NCI-H345 treated with DMSO at 0.1 percent for 48 hours (cell line): ENCODE measurements at regions not wholly inside any gene's neighbourhood (a gene's known extent, or its start where the extent isn't known, plus 50 kb on each side); places are given as distances from the start of the nearest gene placed in this dataset.

ENCODE experiments used
- DNase-seq: peaks from one replicate; lab custom pipeline; 2025; ENCODE audit not compliant: unreplicated experiment; lab: John Stamatoyannopoulos, UW

DNA sequence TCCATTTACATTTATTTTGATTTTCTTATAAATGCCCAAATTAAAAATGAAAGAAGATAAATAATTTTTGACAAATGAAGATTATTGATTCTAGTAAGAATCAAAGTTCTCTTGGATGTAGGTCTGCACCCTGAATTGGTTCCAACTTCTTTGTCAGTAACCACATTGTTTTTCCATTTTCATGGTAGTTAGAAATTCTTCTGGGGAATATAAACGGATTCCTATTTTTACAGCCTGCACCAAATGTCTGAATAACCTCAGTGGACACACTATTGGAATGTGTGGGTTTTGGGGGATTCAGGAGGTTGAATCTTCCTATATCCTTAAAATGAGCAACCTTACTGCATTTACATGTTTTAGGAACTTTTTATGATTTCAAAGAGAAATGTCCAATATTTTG is 1085.3 kb upstream of the MAP3K7 start:
- DNase-seq: no peak

- no peak for DNase-seq
These were observed 1083.0 kb upstream of the MAP3K7 start for GRCh38 chr6:91669871-91670268.

- DNase-seq: peak; percentile 69
These were observed 1082.4 kb upstream of the MAP3K7 start for GRCh38 chr6:91669154-91669870.

DNA sequence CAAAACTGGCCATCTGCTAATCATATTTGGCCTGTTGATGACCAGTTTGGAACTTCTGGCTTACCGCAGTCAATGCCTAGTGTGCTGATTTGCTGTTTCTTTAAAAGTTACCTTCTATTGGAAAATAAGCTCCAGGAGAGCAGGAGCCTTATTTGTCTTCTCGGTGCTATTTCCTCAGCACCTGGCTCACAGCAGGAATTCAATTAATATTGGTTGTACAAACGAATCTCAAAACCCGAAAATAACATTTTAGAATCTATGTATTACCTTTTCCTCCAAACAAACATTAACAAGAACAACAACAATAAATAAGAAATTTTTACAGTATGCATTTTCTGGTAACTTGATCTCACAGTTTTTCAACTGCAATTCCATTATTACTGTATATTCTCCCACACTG is 1080.7 kb upstream of the MAP3K7 start:
- no peak for DNase-seq

DNA sequence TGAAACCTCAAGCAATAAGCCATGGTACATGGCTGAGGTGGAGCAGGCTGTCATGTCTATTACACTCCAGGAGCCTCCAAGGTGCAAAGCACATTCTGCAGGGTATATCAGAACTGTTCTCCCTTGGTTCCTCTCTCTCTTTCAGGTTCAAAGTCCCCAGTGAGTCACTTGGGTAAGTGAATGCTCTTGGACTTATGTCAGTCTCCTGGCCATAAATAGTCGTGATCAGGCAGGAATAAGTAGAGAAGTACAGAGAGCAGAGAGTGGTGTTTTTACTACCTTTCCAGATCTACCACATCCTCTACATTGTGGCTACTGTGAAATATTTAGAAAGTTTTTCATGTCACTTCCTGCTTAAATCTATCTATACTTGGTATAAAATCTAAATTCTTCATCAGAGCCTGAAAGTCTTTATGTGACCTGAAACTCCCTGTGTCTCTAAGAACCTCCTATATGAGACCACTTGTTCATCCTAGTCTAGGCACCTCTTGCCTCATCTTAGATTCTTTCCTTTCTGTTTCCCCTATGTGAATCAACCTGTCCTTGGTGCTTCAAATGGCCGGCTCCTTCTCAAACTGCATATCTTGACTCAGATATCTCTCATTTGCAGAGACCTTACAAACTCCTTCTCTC is 1077.6 kb upstream of the MAP3K7 start:
- DNase-seq: no peak

DNA sequence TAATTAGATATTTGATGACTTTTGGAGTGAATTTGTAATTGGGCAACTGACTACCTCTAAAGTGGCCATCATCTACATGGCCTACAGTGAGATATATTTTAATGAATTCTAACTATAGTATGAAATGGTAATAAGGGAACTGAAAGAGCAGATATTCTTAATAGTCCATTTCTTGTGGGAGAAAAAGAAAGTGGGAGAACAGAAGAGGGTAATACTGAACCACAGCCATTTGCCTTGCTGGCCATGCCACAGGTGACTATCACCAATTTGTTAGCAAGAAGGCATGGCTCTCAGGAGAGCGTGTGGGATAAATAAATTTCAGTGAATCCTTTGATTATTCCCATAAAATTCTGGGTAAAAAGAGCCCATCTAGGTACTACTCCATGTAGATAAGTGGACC is 1074.0 kb upstream of the MAP3K7 start:
- no peak for DNase-seq

DNA sequence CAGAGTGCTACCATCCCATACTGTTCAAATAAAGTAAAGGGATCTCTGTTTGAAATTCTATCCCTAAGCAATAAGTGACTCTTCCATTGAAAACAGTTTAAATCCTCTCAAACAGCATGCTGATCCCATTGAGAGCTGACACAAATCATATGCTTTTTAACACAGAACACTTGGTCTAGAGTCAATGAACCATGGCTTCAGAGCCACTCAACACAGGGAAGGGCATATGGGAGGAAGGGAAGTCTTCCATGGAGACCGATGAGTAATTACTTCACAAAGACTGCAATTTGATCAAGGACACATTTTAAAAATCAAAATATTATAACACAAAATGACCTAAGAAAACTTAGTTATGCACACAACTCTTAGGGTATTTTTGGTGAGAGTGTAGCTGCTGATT is 1073.0 kb upstream of the MAP3K7 start:
- DNase-seq: peak; percentile 72

- DNase-seq: no peak
These were observed 1067.9 kb upstream of the MAP3K7 start for GRCh38 chr6:91654793-91655192.

DNA sequence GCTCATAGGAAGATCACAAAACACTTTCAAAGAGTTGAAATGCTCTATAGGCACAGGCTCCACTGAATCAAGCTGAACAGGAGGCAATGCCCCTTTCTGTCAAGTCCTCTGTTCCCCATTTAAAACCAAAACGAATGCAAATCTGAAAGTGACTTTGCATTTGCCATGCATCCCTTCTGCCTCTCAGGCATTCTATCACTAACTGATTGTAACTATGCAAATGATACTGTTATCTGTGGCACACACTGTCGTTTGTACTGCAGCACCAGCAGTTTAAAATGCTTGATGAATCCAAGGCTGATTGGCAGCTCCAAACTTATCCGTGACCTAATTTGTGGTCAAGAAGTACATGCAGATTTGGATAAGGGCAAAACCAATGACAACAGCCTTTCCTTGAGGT is 1067.5 kb upstream of the MAP3K7 start:
- DNase-seq: no peak

DNA sequence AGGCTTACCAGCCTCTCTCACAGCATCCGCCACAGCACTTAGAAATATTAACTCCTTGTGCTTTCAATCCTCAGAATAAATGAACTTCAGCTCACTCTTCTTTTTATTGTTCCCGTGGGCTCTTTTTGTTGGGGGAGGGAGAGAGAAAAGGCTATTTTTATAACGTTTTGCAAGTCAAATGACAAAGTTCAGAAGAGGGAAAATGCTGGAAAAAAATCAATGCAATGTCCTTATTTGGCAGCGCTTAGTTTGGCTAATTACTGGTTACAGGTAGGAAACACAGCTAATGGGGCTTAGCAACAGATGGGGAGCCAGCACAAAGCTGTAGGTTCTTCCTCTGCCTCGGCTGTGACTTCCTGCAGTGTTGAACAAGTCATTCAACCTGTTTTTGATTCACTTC is 1067.0 kb upstream of the MAP3K7 start:
- peak; percentile 88 for DNase-seq

DNA sequence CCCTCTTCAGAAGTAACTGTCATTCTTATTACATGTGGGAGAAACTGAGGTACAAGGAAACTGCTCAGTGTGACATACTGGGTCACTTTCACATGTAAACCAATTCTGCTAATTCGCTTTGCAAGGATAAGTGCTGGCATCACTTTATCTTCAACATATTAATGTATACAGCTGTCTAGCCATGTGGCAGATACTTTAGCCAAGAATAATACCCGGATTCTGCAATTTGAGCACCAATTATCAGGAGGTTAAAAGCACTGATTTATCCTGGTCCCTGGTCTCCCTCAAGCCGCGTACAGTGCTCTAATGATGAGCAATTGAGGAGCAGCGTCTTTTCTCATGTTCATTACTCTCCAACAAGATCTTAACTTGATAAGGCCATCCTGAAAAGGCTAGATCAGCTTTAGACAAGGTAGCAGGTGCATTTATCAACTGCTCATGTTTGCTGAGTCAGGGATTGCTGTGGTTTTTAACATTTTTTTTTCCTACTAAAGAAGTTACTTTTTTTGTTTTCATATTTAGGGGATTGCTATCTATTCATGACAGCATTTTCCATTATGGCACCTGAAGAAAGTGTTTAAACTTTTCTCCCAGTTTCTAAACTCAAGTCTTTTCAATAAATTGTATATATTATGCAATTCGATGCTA is 1066.3 kb upstream of the MAP3K7 start:
- DNase-seq: no peak

- no peak for DNase-seq
These were observed 1059.8 kb upstream of the MAP3K7 start for GRCh38 chr6:91646649-91647048.

- DNase-seq: no peak
These were observed 1058.9 kb upstream of the MAP3K7 start for GRCh38 chr6:91645811-91646210.

GRCh38 chr6:91637217-91637616 is 1050.3 kb upstream of the MAP3K7 start:
- DNase-seq: no peak

DNA sequence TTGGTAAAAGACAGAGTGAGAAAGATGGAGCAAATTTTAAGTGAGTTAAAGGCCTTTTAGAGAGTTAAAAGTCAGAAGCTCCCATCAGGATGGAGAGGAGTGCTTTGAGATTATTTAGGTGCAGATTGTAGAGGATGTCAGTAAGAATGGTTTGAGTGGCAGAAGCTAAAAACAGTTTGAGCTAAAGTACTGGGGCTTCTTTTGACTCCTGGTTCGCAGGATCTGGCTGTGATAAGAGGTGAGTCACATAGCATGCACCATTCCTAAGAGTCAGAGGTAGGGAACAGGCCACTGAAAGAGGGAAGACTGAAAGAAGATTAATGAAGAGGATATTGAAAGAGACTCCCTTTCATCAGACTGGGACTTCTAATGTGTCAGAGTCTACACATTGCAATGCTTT is 1047.9 kb upstream of the MAP3K7 start:
- DNase-seq: no peak

DNA sequence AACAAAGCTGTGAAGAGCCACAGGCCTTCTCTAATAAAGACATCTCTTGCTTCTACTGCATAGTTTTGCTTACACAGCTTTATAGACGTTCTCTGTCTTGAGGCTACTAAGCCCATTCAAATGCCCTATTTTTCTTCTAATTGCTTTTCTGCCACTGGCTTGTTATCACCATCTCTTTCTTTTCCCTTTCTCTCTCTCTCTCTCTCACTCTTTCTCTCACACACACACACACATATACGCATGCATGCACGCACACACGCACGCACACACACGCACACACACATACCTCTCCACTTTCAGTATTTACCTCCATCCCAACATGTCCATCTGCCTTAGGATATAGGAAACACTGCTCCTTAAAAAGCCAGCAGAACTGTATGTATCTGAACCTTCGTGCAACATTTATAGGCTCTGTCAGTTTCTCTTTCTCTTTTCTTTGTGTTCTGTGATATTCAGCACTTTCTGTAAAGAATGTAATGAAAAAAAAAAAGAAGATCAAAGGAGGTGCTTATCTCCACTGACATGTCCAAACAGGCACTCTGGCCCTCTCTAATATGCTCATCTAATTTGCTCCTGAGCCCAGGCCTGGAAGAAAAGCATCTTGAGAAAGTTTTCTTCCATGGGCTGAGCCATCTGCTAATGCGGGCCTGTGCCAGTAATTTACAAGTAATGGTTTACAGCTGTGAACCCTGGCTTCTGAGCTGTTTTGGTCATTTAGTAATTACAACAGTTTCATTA is 1046.7 kb upstream of the MAP3K7 start:
- DNase-seq: no peak

DNA sequence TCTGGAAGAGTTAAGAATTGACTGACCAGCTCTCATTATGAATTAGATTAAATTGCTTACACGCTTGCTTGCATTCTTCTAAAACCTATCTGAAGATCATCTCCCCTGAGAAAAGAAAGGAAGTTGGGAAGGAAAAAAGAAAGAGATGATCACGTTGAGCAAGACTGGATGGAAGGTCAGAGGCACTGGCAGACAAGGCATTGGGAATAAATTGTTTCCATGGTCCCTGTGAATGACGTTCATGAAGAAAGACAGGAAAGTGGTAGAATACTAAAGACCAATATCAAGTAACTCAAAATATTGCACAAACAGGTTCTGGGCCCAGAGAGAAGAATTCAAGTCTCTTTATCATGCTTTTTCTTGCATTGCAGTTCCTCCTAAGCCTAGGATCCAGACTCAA is 1045.4 kb upstream of the MAP3K7 start:
- DNase-seq: no peak

GRCh38 chr6:91631227-91631626 is 1044.4 kb upstream of the MAP3K7 start:
- DNase-seq: no peak

DNA sequence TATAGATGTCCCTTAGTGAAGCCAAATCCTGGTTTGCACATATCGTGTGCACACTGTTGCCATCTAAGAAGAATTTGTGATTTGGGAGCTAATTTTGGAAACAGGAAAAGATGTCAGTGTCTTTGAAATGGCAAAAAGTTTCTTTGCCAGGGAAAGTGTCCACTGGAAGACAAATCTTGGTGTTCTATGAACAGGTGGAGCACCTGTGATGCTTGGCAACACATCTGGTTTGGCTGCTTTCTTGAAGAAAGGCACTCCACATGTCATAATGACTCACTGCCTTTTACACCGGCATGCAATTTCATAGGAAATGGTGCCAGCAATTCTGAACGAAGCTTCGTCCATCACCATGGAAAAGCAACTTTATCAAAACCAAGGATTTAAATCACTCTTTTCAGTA is 1040.0 kb upstream of the MAP3K7 start:
- DNase-seq: no peak

GRCh38 chr6:91613481-91613880 is 1026.6 kb upstream of the MAP3K7 start:
- DNase-seq: no peak

DNA sequence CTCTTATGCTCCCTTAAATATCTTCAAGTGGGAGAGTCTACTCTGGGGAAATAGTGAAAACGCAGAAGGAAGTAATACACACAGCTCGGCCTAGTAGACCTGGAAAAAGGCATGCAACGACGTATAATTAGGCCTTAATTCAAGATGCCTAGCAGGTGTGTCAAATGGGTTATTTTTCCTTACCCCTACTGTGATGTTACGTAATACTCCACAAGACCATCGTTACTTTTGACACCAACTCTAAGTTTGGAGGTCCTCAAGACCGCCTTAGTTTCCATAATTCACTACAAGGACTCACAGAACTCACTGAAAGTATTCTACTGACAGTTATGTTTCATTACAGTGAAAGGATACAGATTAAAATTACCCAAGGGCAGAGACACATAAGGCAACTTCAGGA is 1024.3 kb upstream of the MAP3K7 start:
- DNase-seq: no peak

GRCh38 chr6:91608428-91608827 is 1021.6 kb upstream of the MAP3K7 start:
- no peak for DNase-seq
